Activated CD4-positive, alpha-beta T cell treated with anti-CD3 and anti-CD28 coated beads, Interleukin-2, amount 10 ng/mL, durations not matched to agents 7 days and 5 days (primary cell): ENCODE measurements at regions not wholly inside any gene's neighbourhood (a gene's known extent, or its start where the extent isn't known, plus 50 kb on each side); places are given as distances from the start of the nearest gene placed in this dataset.

ENCODE experiments used
- CTCF ChIA-PET: fragments of 350-600 bp; sonication (Branson Sonifier 250); formaldehyde crosslinking; loops from one replicate; lab custom pipeline; 2021; ENCODE audit warnings: antibody characterized with exemption; lab: Charles Lee
- POLR2A ChIA-PET: fragments of 350-600 bp; sonication (Branson Sonifier 250); formaldehyde crosslinking; loops from one replicate; lab custom pipeline; 2021; ENCODE audit warnings: antibody characterized with exemption; lab: Charles Lee
- DNase-seq: peaks from one replicate; pipeline ENCODE4 v3.0.0-alpha.2; 2020
- H3K27ac Mint-ChIP-seq: one replicate; pipeline ENCODE4 v1.8.0; 2021; ENCODE audit warnings: mild to moderate bottlenecking, moderate library complexity, mixed read lengths
- H3K27me3 Mint-ChIP-seq: one replicate; pipeline ENCODE4 v1.8.0; 2021; ENCODE audit warnings: mixed read lengths
- H3K36me3 Mint-ChIP-seq: one replicate; pipeline ENCODE4 v1.8.0; 2021; ENCODE audit warnings: low read depth, mixed read lengths
- H3K4me1 Mint-ChIP-seq: one replicate; pipeline ENCODE4 v1.8.0; 2021; ENCODE audit warnings: mixed read lengths
- H3K4me3 Mint-ChIP-seq: one replicate; pipeline ENCODE4 v1.8.0; 2021; ENCODE audit warnings: mild to moderate bottlenecking, moderate library complexity, mixed read lengths
- H3K9me3 Mint-ChIP-seq: one replicate; pipeline ENCODE4 v1.8.0; 2021; ENCODE audit warnings: mixed read lengths

GRCh38 chr17:45645330-45645729, 138.8 kb upstream of the CRHR1 start:
- Mint-ChIP-seq H3K4me1 (peaks cover 10% of the 10 kb centered on the region), H3K27me3 (peaks cover 10% of the 10 kb centered on the region), H3K27ac (no peak overlapping the region), H3K4me3 (no peak overlapping the region), H3K36me3 (peaks cover 1% of the 10 kb centered on the region), H3K9me3 (no peaks in the 10 kb centered on the region)
- ChIA-PET CTCF (no interaction called here), POLR2A (no interaction called here)
- DNase-seq, result no peak

DNA sequence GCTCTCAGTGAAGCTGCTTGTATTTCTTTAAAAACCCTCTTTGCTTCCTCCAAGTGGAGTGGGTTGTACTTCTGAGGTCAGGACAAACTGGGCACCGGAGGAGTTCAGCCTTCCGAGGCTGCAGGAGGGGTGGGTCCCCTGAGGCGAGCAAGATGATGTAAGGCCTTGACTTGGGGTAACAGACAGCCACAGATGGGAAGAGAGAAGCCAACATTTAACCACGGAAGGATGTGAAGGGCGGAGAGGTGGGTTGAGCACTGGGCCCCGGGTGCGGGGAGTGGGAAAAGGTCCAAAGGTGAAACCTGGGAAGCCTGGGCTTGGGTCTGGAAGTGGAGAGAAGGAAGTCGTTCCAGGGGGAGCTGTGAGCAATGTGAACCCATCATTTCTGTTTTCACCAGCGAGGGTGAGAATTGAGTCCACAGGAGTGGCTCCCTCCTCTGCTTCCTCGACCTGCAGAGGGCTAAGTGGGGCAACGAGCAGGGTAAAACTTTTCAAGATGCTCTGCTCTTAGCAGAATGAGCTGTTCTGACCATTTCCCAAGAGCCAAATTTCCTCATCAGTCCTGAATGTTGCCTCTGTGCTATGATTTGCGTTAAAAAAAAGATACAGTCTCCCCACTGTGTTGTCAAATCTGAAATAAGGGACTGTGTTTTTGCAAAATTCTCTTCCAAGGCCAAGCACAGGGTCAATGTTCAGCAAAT, 137.7 kb upstream of the CRHR1 start:
- ChIA-PET CTCF (no interaction called here), POLR2A (no interaction called here)
- Mint-ChIP-seq H3K4me1 (peaks cover 8% of the 10 kb centered on the region), H3K36me3 (no peaks in the 10 kb centered on the region), H3K9me3 (no peaks in the 10 kb centered on the region), H3K27ac (no peak overlapping the region), H3K27me3 (peaks cover 10% of the 10 kb centered on the region), H3K4me3 (no peak overlapping the region)
- peak; percentile 6 for DNase-seq

- Mint-ChIP-seq H3K27ac (no peak overlapping the region), H3K27me3 (peaks cover 10% of the 10 kb centered on the region), H3K4me3 (no peak overlapping the region), H3K4me1 (peaks cover 8% of the 10 kb centered on the region), H3K9me3 (no peaks in the 10 kb centered on the region), H3K36me3 (no peaks in the 10 kb centered on the region)
- ChIA-PET POLR2A (no interaction called here), CTCF (interaction anchor here (0.7 to 1.8 kb wide), 5 partner anchors 9 to 203 kb away, joined by 3 to 5 read pairs (median 4); no protein-coding TSS in a partner anchor)
- DNase-seq, result no peak
Observed at GRCh38 chr17:45648642-45649041, 135.5 kb upstream of the CRHR1 start.

DNA sequence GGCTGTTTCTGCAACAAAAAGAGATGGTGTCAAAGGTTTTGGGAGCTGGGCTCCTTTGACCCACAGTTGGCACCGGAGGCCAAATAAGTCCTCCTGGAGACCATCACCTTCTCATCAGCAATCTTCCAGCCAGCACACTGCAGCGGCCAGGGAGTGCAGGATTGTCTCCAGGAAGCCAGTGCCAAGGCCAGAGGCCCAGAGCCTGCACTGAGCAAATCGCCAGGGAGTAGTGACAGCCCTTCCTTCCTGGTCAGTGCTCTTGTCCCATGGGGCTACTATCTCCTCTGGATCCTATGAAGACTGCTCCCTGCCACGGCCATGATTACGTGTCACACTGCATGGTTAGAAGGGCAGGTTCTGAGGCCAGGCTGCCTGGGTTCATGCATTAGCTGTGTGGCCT, 134.3 kb upstream of the CRHR1 start:
- no peaks in the 10 kb centered on the region for H3K36me3 Mint-ChIP-seq
- H3K27ac Mint-ChIP-seq, result no peak overlapping the region
- ChIA-PET CTCF (interaction anchor here (1.1 to 1.8 kb wide), 2 partner anchors 10 to 182 kb away, joined by 5 read pairs; no protein-coding TSS in a partner anchor), POLR2A (no interaction called here)
- H3K9me3 Mint-ChIP-seq, result no peaks in the 10 kb centered on the region
- H3K27me3 Mint-ChIP-seq, result peaks cover 10% of the 10 kb centered on the region
- H3K4me1 Mint-ChIP-seq, result peaks cover 8% of the 10 kb centered on the region
- no peak for DNase-seq
- no peak overlapping the region for H3K4me3 Mint-ChIP-seq

DNA sequence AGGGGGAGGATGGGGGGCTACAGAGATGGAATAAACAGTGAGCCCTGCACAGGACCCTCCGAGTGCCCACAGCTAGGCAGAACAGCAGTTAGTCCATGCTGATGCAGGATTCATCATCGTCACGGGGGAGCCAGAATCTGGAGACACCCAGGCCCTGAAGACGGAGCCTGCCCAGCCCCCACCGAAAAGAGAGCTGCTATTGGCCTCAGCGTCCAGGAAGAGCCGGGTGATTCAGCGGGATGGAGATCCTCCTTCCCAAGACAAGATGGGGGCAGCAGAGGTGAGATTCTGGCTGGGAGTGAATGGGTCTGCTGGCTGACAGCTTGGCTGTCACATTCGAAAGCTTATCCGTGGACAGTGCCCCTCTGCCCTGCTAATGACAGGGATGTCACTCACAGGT, 133.6 kb upstream of the CRHR1 start:
- no peak overlapping the region for H3K4me3 Mint-ChIP-seq
- peaks cover 7% of the 10 kb centered on the region for H3K27me3 Mint-ChIP-seq
- ChIA-PET POLR2A (no interaction called here), CTCF (interaction anchor here (1.0 kb wide), 1 partner anchor 10 kb away, joined by 3 read pairs; no protein-coding TSS in a partner anchor)
- no peaks in the 10 kb centered on the region for H3K9me3 Mint-ChIP-seq
- no peaks in the 10 kb centered on the region for H3K36me3 Mint-ChIP-seq
- no peak overlapping the region for H3K27ac Mint-ChIP-seq
- no peak for DNase-seq
- H3K4me1 Mint-ChIP-seq, result peaks cover 8% of the 10 kb centered on the region

- no peaks in the 10 kb centered on the region for H3K36me3 Mint-ChIP-seq
- H3K4me1 Mint-ChIP-seq, result peaks cover 3% of the 10 kb centered on the region
- DNase-seq, result no peak
- H3K9me3 Mint-ChIP-seq, result no peaks in the 10 kb centered on the region
- H3K27ac Mint-ChIP-seq, result no peak overlapping the region
- ChIA-PET POLR2A (no interaction called here), CTCF (interaction anchor here (1.0 kb wide), 1 partner anchor 11 kb away, joined by 3 read pairs; no protein-coding TSS in a partner anchor)
- peaks cover 7% of the 10 kb centered on the region for H3K27me3 Mint-ChIP-seq
- no peak overlapping the region for H3K4me3 Mint-ChIP-seq
Observed at GRCh38 chr17:45651145-45651709, 132.9 kb upstream of the CRHR1 start.

DNA sequence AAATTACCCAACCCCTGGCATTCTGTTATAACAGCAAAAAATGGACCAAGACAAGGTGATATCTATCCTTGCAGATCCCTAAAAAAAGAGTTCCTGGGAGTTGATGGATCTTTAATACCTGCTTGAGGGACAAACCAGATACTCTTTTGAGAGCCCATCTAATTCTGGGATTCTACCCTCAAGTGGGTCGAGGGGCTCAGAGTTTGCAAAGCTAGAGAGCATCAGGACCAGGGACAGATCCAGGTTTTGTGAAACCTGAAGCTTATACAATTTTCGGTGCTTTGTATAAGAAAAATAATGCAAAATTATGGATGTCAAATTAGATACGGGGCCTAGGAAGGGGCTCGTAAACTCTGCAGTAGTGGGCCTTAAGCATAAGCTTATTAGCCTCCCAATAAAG, 130.5 kb upstream of the CRHR1 start:
- DNase-seq, result no peak
- Mint-ChIP-seq H3K4me1 (no peaks in the 10 kb centered on the region), H3K36me3 (no peaks in the 10 kb centered on the region), H3K27me3 (no peaks in the 10 kb centered on the region), H3K9me3 (no peaks in the 10 kb centered on the region), H3K27ac (no peak overlapping the region), H3K4me3 (no peak overlapping the region)
- CTCF ChIA-PET, result no interaction called here
- POLR2A ChIA-PET, result no interaction called here

- ChIA-PET POLR2A (no interaction called here), CTCF (interaction anchor here (1.5 kb wide), 1 partner anchor 9 kb away, joined by 3 read pairs; no protein-coding TSS in a partner anchor)
- no peak overlapping the region for H3K4me3 Mint-ChIP-seq
- H3K9me3 Mint-ChIP-seq, result no peaks in the 10 kb centered on the region
- DNase-seq, result no peak
- peaks cover 3% of the 10 kb centered on the region for H3K27me3 Mint-ChIP-seq
- no peak overlapping the region for H3K27ac Mint-ChIP-seq
- H3K4me1 Mint-ChIP-seq, result no peaks in the 10 kb centered on the region
- H3K36me3 Mint-ChIP-seq, result no peaks in the 10 kb centered on the region
Observed at GRCh38 chr17:45656527-45657181, 127.5 kb upstream of the CRHR1 start.

DNA sequence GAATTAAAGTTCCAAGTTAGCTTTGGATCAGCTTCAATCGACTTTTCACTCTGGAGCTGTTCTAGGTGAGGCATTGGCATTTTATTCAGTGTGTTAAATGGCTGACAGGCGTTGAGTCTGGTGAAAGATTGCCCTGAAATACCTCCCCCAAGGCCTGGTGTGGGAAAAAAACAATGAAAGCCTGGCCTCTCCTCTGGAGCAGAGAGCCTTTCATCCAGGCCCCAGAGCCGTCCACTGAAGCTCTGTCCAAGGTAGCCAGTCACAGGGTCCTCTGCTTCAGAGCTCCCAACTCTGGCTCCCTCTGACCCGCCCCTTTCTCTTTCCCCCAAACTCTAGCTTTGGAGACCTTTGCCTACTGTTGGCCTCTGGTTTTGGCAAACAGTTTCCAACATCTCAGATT, 123.6 kb upstream of the CRHR1 start:
- Mint-ChIP-seq H3K27ac (no peak overlapping the region), H3K9me3 (no peaks in the 10 kb centered on the region), H3K4me1 (no peaks in the 10 kb centered on the region), H3K27me3 (peaks cover 25% of the 10 kb centered on the region), H3K4me3 (no peak overlapping the region), H3K36me3 (no peaks in the 10 kb centered on the region)
- CTCF ChIA-PET, result interaction anchor here (1.2 kb wide), 1 partner anchor 20 kb away, joined by 3 read pairs; no protein-coding TSS in a partner anchor
- DNase-seq, result no peak
- POLR2A ChIA-PET, result no interaction called here

DNA sequence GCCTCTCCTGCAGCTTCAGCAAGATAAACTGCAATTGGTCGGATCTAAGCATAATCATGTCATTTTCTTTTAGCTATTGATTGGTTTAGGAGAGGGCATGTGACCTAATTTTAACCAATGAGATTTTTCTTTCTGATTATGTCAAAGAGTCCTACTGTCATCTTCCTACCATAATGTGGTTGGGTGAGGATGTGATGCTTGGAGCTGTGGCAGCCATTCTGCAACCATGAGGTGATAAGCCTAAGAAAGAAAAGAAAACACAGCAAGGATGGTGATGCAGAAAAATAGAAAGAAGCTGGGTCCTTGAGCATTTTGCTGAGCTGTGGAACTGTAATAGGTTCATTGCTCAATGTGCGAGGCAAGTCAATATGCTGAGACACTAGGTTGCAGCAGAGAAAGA, 121.7 kb upstream of the CRHR1 start:
- Mint-ChIP-seq H3K4me3 (no peak overlapping the region), H3K27me3 (peaks cover 25% of the 10 kb centered on the region), H3K36me3 (no peaks in the 10 kb centered on the region), H3K9me3 (no peaks in the 10 kb centered on the region), H3K4me1 (no peaks in the 10 kb centered on the region), H3K27ac (no peak overlapping the region)
- no peak for DNase-seq
- POLR2A ChIA-PET, result no interaction called here
- CTCF ChIA-PET, result interaction anchor here (1.1 to 1.3 kb wide), 2 partner anchors 20 to 38 kb away, joined by 3 to 4 read pairs; no protein-coding TSS in a partner anchor

DNA sequence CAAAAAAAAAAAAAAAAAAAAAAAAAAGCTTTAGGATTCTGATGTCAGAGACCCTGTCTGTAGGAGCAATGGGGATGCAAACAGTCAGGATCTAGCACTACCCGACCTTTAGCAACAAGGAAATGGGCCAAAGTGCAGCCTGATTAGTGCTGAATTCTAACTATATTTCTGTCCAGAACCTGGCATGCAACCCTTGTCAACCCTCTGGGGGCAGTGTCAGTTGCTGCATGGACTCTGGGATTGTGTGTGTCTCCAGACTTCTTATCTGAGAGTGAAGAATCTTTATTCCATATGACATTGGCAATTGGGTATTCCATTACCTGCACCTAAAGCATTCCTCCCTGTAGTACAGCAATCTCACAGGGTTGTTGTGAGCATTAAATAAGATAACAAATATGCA, 120.3 kb upstream of the CRHR1 start:
- H3K4me1 Mint-ChIP-seq, result no peaks in the 10 kb centered on the region
- no peak overlapping the region for H3K4me3 Mint-ChIP-seq
- H3K9me3 Mint-ChIP-seq, result no peaks in the 10 kb centered on the region
- ChIA-PET POLR2A (no interaction called here), CTCF (no interaction called here)
- no peak overlapping the region for H3K27ac Mint-ChIP-seq
- DNase-seq, result no peak
- no peaks in the 10 kb centered on the region for H3K36me3 Mint-ChIP-seq
- peaks cover 25% of the 10 kb centered on the region for H3K27me3 Mint-ChIP-seq

- Mint-ChIP-seq H3K4me1 (no peaks in the 10 kb centered on the region), H3K4me3 (no peak overlapping the region), H3K27me3 (peaks cover 25% of the 10 kb centered on the region), H3K36me3 (no peaks in the 10 kb centered on the region), H3K27ac (no peak overlapping the region), H3K9me3 (no peaks in the 10 kb centered on the region)
- no peak for DNase-seq
- ChIA-PET CTCF (no interaction called here), POLR2A (no interaction called here)
Observed at GRCh38 chr17:45664921-45665320, 119.2 kb upstream of the CRHR1 start.

GRCh38 chr17:45666046-45666600, 118.0 kb upstream of the CRHR1 start:
- ChIA-PET CTCF (interaction anchor here (0.5 to 1.2 kb wide), 3 partner anchors 9 to 188 kb away, joined by 3 to 4 read pairs (median 4); no protein-coding TSS in a partner anchor), POLR2A (no interaction called here)
- no peak overlapping the region for H3K27ac Mint-ChIP-seq
- no peak for DNase-seq
- H3K4me1 Mint-ChIP-seq, result no peaks in the 10 kb centered on the region
- H3K36me3 Mint-ChIP-seq, result no peaks in the 10 kb centered on the region
- no peaks in the 10 kb centered on the region for H3K9me3 Mint-ChIP-seq
- peaks cover 25% of the 10 kb centered on the region for H3K27me3 Mint-ChIP-seq
- H3K4me3 Mint-ChIP-seq, result no peak overlapping the region
